AG08396 (cell line): ENCODE measurements at regions not wholly inside any gene's neighbourhood (a gene's known extent, or its start where the extent isn't known, plus 50 kb on each side); places are given as distances from the start of the nearest gene placed in this dataset.
A peak's percentile ranks its signal among the peaks of the same experiment; 100 is the strongest.

Source experiments
- DNase-seq: peaks from one replicate; pipeline ENCODE4 v3.0.0; 2012; ENCODE audit warnings: low spot score, mixed read lengths

GRCh38 chr13:97057176-97057575 lies 62.9 kb upstream of the OXGR1 start:
- DNase-seq = no peak

GRCh38 chr13:97058391-97058790 lies 64.1 kb upstream of the OXGR1 start:
- no peak for DNase-seq

GRCh38 chr13:97058926-97059325 lies 64.7 kb upstream of the OXGR1 start:
- no peak for DNase-seq

DNA sequence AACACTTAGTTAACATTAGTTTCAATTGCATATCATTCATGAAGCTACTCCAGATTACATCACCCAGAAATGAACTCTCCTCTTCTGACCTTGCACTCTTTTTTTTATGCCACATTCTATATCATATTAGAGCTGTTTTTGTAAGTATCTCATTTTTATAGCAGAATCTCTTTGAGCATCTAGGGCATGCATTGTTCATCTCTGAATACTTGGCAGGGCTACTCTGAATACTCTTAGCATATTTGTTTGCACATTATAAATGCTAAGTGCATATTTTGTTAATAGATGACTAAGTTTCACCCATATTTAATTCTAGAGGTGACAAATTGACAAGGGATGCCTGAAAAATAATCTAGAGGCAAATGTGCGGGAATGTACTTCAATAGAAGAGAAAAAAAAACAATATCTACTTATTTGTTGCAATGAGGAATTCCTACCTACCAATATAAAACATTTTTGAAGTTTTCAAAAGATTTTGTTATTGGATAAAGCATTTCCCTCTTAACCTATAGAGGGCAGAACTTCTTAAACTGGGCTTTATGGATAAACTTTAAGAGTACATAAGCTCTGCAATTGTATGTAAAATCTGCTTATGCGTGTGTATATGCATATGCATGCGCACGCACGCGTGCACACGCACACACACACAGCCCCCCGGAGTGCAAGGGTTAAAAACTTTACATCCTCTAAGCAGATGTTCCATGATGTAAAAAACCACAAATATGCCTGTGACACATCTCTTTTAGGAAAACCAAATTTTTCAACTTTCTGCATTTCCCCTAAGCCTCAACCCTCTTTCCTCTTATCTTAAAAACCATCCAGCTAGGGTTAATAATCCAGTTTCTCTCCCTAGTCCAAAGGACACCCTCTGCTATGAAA lies 73.0 kb upstream of the OXGR1 start:
- DNase-seq = no peak

- no peak for DNase-seq
These were observed 73.9 kb upstream of the OXGR1 start for GRCh38 chr13:97068151-97068550.

- no peak for DNase-seq
These were observed 75.0 kb upstream of the OXGR1 start for GRCh38 chr13:97069050-97069815.

GRCh38 chr13:97072297-97072696 lies 78.0 kb upstream of the OXGR1 start:
- DNase-seq = no peak

DNA sequence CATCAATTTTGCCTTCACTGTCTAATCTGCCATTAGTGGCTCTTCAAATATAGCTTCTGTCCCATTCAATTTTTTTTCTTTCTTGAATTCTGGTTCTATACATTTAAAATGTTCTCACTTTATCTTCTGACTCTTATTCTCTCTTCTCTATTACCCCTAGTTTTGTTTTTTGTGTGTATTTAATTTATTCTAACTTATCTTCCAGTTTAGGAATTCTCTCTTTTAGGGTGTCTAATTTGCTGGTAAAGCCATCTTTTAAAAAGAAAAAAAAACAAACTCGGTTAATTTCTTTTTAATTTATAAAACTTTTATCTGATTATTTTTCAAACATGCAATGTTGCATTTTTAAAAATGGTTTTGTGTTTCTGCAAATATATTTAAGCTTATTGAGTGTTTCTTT lies 80.3 kb upstream of the OXGR1 start:
- DNase-seq = no peak

DNA sequence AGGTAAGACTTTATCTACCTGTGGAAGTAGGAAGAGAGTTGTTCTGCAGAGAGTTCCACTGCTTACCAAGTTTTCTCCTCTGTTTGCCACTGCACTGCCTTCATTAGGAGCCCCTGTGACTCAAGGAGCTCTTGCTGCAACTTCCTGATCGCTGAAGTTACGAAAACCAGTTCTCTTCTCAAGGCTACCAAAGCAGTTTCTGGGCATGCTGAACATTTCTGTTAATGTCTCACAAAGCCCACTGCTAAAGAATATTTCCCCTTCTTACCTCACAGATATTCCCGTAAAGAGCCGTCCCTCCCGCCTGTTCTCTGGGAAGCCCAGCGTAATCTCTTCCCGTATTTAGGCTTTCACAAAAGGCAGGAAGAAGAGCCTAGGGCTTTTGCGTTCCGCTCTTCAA lies 82.6 kb upstream of the OXGR1 start:
- no peak for DNase-seq

DNA sequence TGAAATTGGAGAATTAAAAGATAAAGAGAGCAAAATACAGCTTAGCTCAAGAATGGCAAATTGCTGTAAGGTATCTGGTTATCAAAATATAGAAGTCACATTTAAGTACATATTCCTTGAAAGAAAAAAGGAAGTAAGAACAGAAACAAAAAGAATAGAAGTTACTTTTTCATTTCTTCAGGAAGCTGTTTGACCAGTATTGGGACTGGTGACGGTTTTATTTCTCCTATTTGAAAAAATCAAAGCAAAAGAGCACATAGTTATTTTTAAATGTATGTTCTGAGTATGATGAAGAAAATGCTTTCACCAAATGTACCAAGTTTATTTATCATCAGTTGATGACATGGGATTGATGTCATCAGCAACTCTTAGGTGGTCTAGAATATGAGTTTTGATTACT lies 83.1 kb upstream of the OXGR1 start:
- DNase-seq = no peak

- no peak for DNase-seq
These were observed 85.5 kb upstream of the OXGR1 start for GRCh38 chr13:97079726-97080125.

DNA sequence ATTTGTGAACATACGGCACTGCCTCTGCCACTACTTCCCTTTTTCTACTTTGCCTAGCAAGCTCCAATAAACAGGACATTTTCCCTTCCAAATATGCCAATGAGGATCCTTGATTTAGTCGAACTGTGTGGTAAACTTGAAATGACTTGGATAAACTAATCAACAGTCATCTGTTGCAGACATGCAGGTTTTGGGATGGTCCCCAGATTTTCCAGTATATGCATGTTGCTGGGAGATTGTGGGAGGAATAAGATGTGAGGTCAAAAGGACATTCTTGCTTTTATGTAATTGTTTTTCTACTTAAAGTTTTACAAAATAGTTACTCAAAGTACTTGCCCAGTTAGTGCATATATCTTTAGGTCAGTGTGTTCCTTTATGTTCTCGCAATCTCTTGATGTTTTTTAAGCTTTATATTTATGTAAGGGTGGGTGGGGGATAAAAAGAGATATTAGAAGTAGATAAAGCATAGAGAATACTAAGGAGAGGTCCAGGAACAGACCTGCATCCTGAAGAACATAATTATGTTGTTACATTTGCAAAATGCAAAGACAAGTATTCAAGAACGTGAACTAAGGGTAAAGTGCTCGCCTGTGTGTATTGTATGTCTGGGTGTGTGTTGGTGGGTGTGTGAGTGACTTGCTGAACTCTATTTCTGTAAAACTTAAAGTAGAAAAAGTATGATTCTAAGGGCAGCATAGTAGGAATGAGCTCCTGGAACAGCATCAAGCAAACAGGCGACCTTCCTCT lies 88.4 kb upstream of the OXGR1 start:
- DNase-seq = no peak

GRCh38 chr13:97091196-97091595 lies 96.9 kb upstream of the OXGR1 start:
- DNase-seq = no peak

- no peak for DNase-seq
These were observed 106.5 kb upstream of the OXGR1 start for GRCh38 chr13:97100821-97101220.

DNA sequence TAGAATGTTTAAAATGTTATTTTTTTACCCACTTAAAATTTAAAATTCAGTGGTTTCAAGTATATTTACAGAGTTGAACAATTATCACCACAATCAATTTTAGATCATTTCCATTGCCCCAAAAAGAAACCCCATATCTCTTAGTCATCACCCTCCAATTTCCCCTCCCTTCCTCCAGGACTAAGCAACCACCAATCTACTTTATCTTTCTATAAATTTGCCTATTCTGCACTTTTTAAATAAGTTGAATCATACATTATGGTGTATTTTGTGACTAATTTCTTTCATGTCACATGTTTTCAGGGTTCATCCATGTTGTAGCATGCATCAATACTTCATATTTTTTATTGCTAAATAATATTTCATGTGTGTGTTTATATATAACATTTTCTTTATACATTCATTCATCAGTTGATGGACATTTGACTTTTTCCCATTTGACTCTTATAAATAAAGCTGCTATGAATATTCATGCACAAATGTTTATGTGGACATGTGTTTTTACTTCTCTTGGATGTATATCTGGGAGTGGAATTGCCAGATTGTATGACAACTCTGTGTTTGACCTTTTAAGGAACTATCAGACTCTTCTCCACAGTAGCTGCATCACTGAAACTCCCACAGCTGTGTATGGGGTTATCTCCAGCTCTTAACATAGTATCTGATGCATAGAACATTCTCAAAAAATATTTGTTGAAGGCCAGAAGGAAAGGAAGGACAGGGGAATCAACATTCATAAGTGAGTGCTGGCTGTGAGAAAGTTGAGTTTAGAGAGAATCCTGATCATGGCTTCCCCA lies 107.8 kb upstream of the OXGR1 start:
- DNase-seq = no peak

DNA sequence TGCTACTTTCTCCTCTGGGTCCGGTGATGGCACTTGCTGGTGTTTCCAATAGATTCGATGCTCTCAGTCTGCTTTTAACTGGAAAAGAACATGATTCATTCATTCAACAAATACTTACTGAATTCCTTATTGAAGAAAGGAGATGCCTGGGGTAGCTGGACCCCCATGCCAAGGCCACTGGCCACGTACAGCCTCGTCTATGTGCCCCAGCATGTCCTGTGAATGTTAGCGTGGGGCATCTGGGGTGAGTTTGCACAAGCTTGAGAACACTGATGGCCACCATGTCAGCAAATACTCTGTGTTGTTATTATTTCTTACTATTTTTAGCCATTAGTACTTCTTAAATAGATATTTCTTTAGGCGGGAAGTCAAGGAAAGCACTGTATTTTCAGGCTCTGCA lies 112.0 kb upstream of the OXGR1 start:
- DNase-seq = no peak

DNA sequence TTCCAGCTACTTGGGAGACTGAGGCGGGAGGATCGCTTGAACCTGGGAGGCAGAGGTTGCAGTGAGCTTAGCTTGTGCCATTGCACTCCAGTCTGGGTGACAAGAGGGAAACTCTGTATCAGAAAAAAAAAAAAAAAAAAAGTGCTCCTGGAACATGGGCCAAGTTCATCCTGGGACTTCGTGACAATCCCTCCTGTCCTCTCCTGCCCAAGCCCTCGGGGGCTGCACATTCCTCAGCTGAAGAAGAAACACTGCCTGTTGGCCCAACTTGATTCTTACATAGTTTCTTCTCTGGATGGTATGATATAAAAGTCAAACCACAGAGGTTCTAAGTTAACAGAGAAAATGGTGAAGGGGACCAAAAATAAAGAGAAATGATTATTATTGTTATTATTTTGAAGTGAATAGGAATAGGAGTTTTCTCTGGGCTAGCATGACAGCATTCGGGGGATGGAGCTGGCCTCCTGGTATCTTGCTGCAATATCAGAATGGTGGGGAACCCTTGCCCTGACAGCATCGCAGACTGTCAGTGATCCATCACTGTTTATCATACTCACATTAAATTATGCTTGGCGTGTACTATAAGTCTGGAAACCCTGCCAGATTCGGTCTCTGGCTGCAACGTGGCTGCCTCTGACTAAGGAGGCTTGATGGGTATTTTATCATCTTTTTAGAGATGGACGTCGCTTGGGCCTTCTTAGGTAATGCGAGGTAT lies 113.7 kb upstream of the OXGR1 start:
- no peak for DNase-seq

- DNase-seq = no peak
These were observed 113.6 kb upstream of the MBNL2 start for GRCh38 chr13:97108530-97108900.

DNA sequence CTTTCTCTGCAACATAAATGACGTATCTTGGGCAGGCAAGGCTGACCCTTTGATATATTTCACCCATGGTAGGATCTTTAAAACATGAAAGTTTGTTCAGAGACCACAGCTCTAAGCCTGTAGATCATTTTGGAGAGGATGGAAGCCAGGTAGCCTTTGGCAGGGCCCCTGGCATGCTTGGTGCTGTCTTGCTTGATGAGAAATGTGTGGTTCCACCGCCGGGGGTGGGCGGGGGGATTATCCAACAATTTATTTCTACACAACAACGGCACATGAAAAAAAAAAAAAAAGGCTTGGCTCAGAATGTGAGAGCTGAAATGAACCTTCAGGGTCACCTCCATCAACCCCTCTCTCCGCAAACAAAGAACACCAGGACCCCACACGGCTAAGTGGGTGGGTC lies 112.9 kb upstream of the MBNL2 start:
- no peak for DNase-seq

- DNase-seq = peak; percentile 93
These were observed 112.2 kb upstream of the MBNL2 start for GRCh38 chr13:97109841-97110492.

- no peak for DNase-seq
These were observed 111.2 kb upstream of the MBNL2 start for GRCh38 chr13:97110936-97111335.
